Endothelial cell of umbilical vein (primary cell): ENCODE measurements at regions not wholly inside any gene's neighbourhood (a gene's known extent, or its start where the extent isn't known, plus 50 kb on each side); places are given as distances from the start of the nearest gene placed in this dataset.

Experiments
- BruUV-seq: library from RNA; stranded (reverse); fragments of 400-500 nt; replicated peaks from 2 replicates; lab custom pipeline; 2021; lab: Mats Ljungman, UMichigan
- CTCF ChIA-PET: fragments of 300-600, 350-600 bp; sonication (Branson Sonifier 250); formaldehyde crosslinking; loops from one replicate; lab custom pipeline; 2021; ENCODE audit warnings: antibody characterized with exemption, inconsistent platforms; lab: Charles Lee
- POLR2A ChIA-PET: fragments of 300-600, 350-600 bp; sonication (Branson Sonifier 250); formaldehyde crosslinking; loops from one replicate; lab custom pipeline; 2021; ENCODE audit warnings: antibody characterized with exemption, inconsistent platforms; lab: Charles Lee
- DNase-seq: peaks from one replicate; pipeline ENCODE4 v3.0.0-alpha.2; 2011; ENCODE audit warnings: low read depth, low spot score
- FAIRE-seq: peaks from 2 replicates; lab custom pipeline; 2011; peaks lifted over from hg19 to GRCh38; lab: Jason Lieb, UNC
- H2AFZ ChIP-seq: 2 replicates; pipeline ENCODE4 v1.6.0; 2012; ENCODE audit warnings: low read depth, low read length, control low read depth, inconsistent platforms
- H3K27ac ChIP-seq: 2 replicates; pipeline ENCODE4 v1.5.1; 2011; ENCODE audit warnings: low read depth, mild to moderate bottlenecking, control low read depth, low read length, moderate library complexity; ENCODE audit not compliant: insufficient read depth
- H3K27me3 ChIP-seq, 2 experiments: 2 replicates each; pipeline versions ENCODE4 v1.6.0 to v1.6.1; 2011; ENCODE audit warnings: low read length in 2 of 2, mixed read lengths in 1 of 2; ENCODE audit not compliant: control insufficient read depth in 2 of 2, insufficient read depth in 2 of 2
- H3K36me3 ChIP-seq, 2 experiments: 2 replicates in 1 of 2; 3 replicates in 1 of 2; pipeline ENCODE4 v1.5.1; 2011; ENCODE audit warnings: low read length in 2 of 2, mild to moderate bottlenecking in 1 of 2, moderate library complexity in 1 of 2; ENCODE audit not compliant: control insufficient read depth in 2 of 2, insufficient read depth in 2 of 2; ENCODE audit errors: extremely low read depth in 1 of 2
- H3K4me1 ChIP-seq: 3 replicates; pipeline ENCODE4 v1.5.1; 2011; ENCODE audit warnings: mild to moderate bottlenecking, low read length; ENCODE audit not compliant: control insufficient read depth, insufficient read depth; ENCODE audit errors: extremely low read depth
- H3K4me2 ChIP-seq: 2 replicates; pipeline ENCODE4 v1.6.1; 2011; ENCODE audit warnings: low read length, control low read depth, mixed read lengths; ENCODE audit not compliant: insufficient read depth
- H3K4me3 ChIP-seq, 3 experiments: fragments of 200-600 bp in 1 of 3; sonication (generic), shearing (Covaris generic) in 1 of 3; replicated peaks in 1 of 3; 2 replicates each; pipeline ENCODE4 v1.5.1; 2011 to 2016; ENCODE audit warnings: control low read depth in 3 of 3, low read length in 3 of 3, mild to moderate bottlenecking in 2 of 3, inconsistent platforms in 1 of 3, low read depth in 1 of 3, moderate library complexity in 1 of 3; ENCODE audit not compliant: insufficient read depth in 1 of 3
- H3K79me2 ChIP-seq: 2 replicates; pipeline ENCODE4 v1.6.0; 2012; ENCODE audit warnings: low read length, inconsistent platforms; ENCODE audit not compliant: control insufficient read depth, insufficient read depth
- H3K9ac ChIP-seq: replicated peaks from 2 replicates; pipeline ENCODE3; 2011; ENCODE audit warnings: low read length, control low read depth; ENCODE audit not compliant: insufficient read depth; ENCODE audit errors: extremely low read depth
- H3K9me1 ChIP-seq: replicated peaks from 3 replicates; pipeline ENCODE4 v1.6.0; 2011; ENCODE audit warnings: mild to moderate bottlenecking, low read length; ENCODE audit not compliant: control insufficient read depth, insufficient read depth; ENCODE audit errors: extremely low read depth
- H3K9me3 ChIP-seq: replicated peaks from 2 replicates; pipeline ENCODE4 v1.5.1; 2012; ENCODE audit warnings: low read length, inconsistent platforms; ENCODE audit not compliant: control insufficient read depth, insufficient read depth
- H4K20me1 ChIP-seq: replicated peaks from 2 replicates; pipeline ENCODE3; 2011; ENCODE audit warnings: mild to moderate bottlenecking, low read length; ENCODE audit not compliant: control insufficient read depth, insufficient read depth; ENCODE audit errors: extremely low read depth
- CTCF ChIP-seq, 2 donors: IDR thresholded peaks; 1 replicate in 1 of 2; 2 replicates in 1 of 2; pipeline ENCODE4 v1.5.1; 2011; ENCODE audit warnings: low read length in 2 of 2, mild to moderate bottlenecking in 2 of 2, moderate library complexity in 2 of 2, control low read depth in 1 of 2, inconsistent platforms in 1 of 2, low read depth in 1 of 2; ENCODE audit not compliant: insufficient read depth in 1 of 2; ENCODE audit errors: extremely low read depth in 1 of 2
- EZH2 ChIP-seq: IDR thresholded peaks from 2 replicates; pipeline ENCODE4 v1.6.1; 2012; ENCODE audit warnings: borderline replicate concordance, low read depth, mild to moderate bottlenecking, moderate library complexity, low read length, inconsistent platforms; ENCODE audit not compliant: severe bottlenecking
- FOS ChIP-seq: IDR thresholded peaks from 2 replicates; pipeline ENCODE4 v1.6.1; 2011; ENCODE audit warnings: mild to moderate bottlenecking, low read length, moderate library complexity, borderline replicate concordance; ENCODE audit not compliant: insufficient read depth
- GATA2 ChIP-seq: IDR thresholded peaks from 2 replicates; pipeline ENCODE4 v1.7.0; 2011; ENCODE audit warnings: low read depth, mild to moderate bottlenecking, moderate library complexity, mixed read lengths, low read length; ENCODE audit not compliant: insufficient read length, insufficient read depth
- JUN ChIP-seq: IDR thresholded peaks from 2 replicates; pipeline ENCODE4 v1.6.1; 2011; ENCODE audit warnings: borderline replicate concordance, low read depth; ENCODE audit not compliant: insufficient read length, insufficient read depth
- MAX ChIP-seq: IDR thresholded peaks from 2 replicates; pipeline ENCODE4 v1.6.1; 2011; ENCODE audit not compliant: insufficient read depth, insufficient read length
- MYC ChIP-seq: IDR thresholded peaks from one replicate; pipeline ENCODE4 v1.6.1; 2011; ENCODE audit warnings: mild to moderate bottlenecking, low read depth, low read length
- POLR2A ChIP-seq: IDR thresholded peaks from 2 replicates; pipeline ENCODE4 v1.6.1; 2012; ENCODE audit warnings: low read depth, mild to moderate bottlenecking, control low read depth, low read length
- POLR2AphosphoS5 ChIP-seq: IDR thresholded peaks from 2 replicates; pipeline ENCODE4 v1.6.1; 2012; ENCODE audit warnings: low read depth, mild to moderate bottlenecking, control low read depth, low read length, moderate library complexity; ENCODE audit not compliant: insufficient read depth
- dilution Hi-C: fragments of 300-500 bp; cut with MboI; formaldehyde crosslinking; loops from one replicate; pipeline ENCODE4 v1.15.0; 2019; ENCODE audit warnings: low sequenced_read_pairs; ENCODE audit not compliant: extremely low pct_ligation_motif_present
- intact Hi-C: fragments of 100-400 bp; cut with micrococcal nuclease; formaldehyde crosslinking; loops from one replicate; pipeline ENCODE4 v1.10.0; 2022

- Histone ChIP-seq H3K9me3 (no peaks in the 10 kb centered on the region), H3K9ac (no peak overlapping the region), H2AFZ (no peak overlapping the region), H3K4me2 (no peak overlapping the region), H3K79me2 (no peaks in the 10 kb centered on the region), H3K27me3 (peaks cover 0 to 2% of the 10 kb centered on the region in 2 experiments), H3K27ac (no peak overlapping the region), H3K4me1 (peaks cover 5% of the 10 kb centered on the region), H3K9me1 (no peaks in the 10 kb centered on the region), H3K4me3 (no peak overlapping the region), H3K36me3 (no peaks in the 10 kb centered on the region), H4K20me1 (no peaks in the 10 kb centered on the region)
- POLR2A ChIA-PET, result no interaction called here
- BruUV-seq, result no TSS peak
- FAIRE-seq (no peak), DNase-seq (no peak)
- CTCF ChIA-PET, result no interaction called here
- intact Hi-C loops (no loop called here), dilution Hi-C loops (no loop called here)
- TF ChIP-seq POLR2AphosphoS5 (no peak), GATA2 (no peak)
These were observed 492.0 kb downstream of the KIF20B start for GRCh38 chr10:90193240-90193985.

- H3K27me3 ChIP-seq, result peaks cover 0 to 2% of the 10 kb centered on the region in 2 experiments
- no peaks in the 10 kb centered on the region for H4K20me1 ChIP-seq
- H3K79me2 ChIP-seq, result no peaks in the 10 kb centered on the region
- H3K4me2 ChIP-seq, result no peak overlapping the region
- no peaks in the 10 kb centered on the region for H3K9me1 ChIP-seq
- H2AFZ ChIP-seq, result no peak overlapping the region
- H3K9me3 ChIP-seq, result no peaks in the 10 kb centered on the region
- no peak for FAIRE-seq
- no peak overlapping the region for H3K4me3 ChIP-seq
- H3K36me3 ChIP-seq, result no peaks in the 10 kb centered on the region
- H3K9ac ChIP-seq, result no peak overlapping the region
- peak; percentile 33 for DNase-seq
- peaks cover 13% of the 10 kb centered on the region for H3K4me1 ChIP-seq
- dilution Hi-C loops, result no loop called here
- H3K27ac ChIP-seq, result no peak overlapping the region
- POLR2A ChIA-PET, result no interaction called here
- intact Hi-C loops, result no loop called here
- CTCF ChIA-PET, result interaction anchor here (0.8 kb wide), 1 partner anchor 17 kb away, joined by 3 read pairs; no protein-coding TSS in a partner anchor
- no TSS peak for BruUV-seq
- TF ChIP-seq GATA2 (no peak), MYC (no peak), FOS (no peak), CTCF (IDR thresholded peaks at IDR 0.05; ENCODE audit: extremely low read depth in 1 of 2, insufficient read depth in 1 of 2, low read depth in 1 of 2, low read length in 2 of 2) (no peak), POLR2AphosphoS5 (no peak), JUN (no peak), MAX (no peak), EZH2 (no peak), POLR2A (no peak)
These were observed 494.0 kb downstream of the KIF20B start for GRCh38 chr10:90195288-90195840.
